GM10248 (cell line): ENCODE measurements at regions not wholly inside any gene's neighbourhood (a gene's known extent, or its start where the extent isn't known, plus 50 kb on each side); places are given as distances from the start of the nearest gene placed in this dataset.
"Not testable (repeated sequence)": the region's sequence is repeated elsewhere in the genome, so short reads cannot be mapped to it uniquely, and the experiment has no call there.

Experiments
- CTCF ChIA-PET: fragments of 300-600 bp; sonication (Branson Sonifier 250); formaldehyde crosslinking; extraction: SDS; loops from one replicate; lab custom pipeline; 2021; ENCODE audit warnings: antibody characterized with exemption; lab: Yijun Ruan, JAX
- POLR2A ChIA-PET: fragments of 350-650 bp; sonication (Branson Sonifier 250); formaldehyde crosslinking; extraction: SDS; loops from one replicate; lab custom pipeline; 2020; ENCODE audit warnings: antibody characterized with exemption; lab: Yijun Ruan, JAX
- DNase-seq: peaks from one replicate; pipeline ENCODE4 v3.0.0; 2012; ENCODE audit errors: extremely low spot score
- TF ChIP-seq, protein P1 (sequence below): IDR thresholded peaks from 2 replicates; pipeline ENCODE4 v1.5.1; 2012; ENCODE audit warnings: mild to moderate bottlenecking, low read depth; ENCODE audit errors: extremely low read depth, missing control alignments, control extremely low read depth

DNA sequence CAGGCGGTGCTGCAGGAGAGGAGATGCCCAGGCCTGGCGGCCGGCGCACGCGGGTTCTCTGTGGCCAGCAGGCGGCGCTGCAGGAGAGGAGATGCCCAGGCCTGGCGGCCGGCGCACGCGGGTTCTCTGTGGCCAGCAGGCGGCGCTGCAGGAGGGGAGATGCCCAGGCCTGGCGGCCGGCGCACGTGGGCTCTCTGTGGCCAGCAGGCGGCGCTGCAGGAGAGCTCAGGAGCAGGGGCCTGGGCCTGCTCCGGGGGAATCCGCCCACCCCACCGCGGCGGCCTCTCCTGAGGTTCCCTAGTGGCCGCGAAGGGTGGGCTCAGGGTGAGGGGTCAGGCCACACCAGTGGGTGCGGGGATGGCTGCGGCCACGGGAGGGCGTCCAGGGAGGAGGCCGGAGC, 75.9 kb downstream of the OR4F16 start:
- DNase-seq, POLR2A ChIA-PET, CTCF ChIA-PET: not testable (repeated sequence)

DNA sequence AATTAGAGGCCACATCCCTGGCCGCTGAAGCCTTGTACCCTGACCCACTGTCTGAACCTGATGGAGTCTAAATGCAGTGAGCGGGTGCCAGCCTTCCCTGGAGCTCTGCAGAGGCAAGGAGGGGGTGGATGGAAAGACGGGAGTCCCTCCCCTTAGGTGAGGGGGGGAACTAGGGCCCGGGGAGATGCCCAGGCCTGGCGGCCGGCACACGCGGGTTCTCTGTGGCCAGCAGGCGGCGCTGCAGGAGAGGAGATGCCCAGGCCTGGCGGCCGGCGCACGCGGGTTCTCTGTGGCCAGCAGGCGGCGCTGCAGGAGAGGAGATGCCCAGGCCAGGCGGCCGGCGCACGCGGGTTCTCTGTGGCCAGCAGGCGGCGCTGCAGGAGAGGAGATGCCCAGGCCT, 77.3 kb downstream of the OR4F16 start:
- POLR2A ChIA-PET, DNase-seq, CTCF ChIA-PET: not testable (repeated sequence)

DNA sequence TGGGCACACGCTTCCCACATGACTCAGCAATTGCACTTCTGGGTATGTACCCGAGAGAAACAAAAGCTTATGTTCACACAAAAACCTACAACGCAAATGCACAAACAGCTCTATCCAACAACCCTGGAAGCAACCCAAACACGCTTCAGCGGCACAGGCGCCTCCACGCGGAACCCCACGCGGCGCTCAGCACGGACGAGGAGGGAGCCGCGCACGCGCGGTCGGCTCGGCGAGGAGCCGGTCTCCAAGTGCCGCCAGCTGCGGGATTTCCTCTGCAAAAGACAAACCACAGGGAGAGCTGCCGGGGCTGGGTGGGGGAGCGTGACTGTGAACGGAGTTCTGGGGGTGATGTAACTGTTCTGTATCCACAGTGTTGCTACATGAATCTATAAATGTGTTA, 81.2 kb downstream of the OR4F16 start:
- DNase-seq, CTCF ChIA-PET, POLR2A ChIA-PET: not testable (repeated sequence)

DNA sequence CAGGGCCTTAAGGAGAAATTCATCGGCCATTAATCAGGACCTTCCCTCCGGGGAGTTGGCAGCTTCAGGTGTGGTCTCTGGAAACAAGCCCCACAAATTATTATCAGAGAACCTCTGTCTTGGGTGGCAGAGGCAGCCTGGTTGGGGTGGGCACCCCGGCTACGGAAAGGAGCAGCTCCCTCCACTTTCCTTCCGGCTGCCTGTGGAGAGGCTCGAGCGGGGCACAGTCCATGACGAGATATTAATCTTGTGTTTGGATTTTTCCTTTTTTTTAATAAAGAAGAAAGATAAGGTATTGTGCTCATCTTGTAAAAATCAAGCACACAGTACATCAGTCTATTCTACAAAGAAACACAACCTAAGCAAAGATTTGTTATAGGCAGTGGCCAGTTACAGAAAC, 98.2 kb downstream of the OR4F16 start:
- DNase-seq, POLR2A ChIA-PET, CTCF ChIA-PET: not testable (repeated sequence)

DNA sequence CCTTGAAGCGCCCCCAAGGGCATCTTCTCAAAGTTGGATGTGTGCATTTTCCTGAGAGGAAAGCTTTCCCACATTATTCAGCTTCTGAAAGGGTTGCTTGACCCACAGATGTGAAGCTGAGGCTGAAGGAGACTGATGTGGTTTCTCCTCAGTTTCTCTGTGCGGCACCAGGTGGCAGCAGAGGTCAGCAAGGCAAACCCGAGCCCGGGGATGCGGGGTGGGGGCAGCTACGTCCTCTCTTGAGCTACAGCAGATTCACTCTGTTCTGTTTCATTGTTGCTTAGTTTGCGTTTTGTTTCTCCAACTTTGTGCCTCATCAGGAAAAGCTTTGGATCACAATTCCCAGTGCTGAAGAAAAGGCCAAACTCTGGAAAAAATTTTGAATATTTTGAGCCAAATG, 100.5 kb downstream of the OR4F16 start:
- POLR2A ChIA-PET, DNase-seq, CTCF ChIA-PET: not testable (repeated sequence)
- TF ChIP-seq, protein P1, sequence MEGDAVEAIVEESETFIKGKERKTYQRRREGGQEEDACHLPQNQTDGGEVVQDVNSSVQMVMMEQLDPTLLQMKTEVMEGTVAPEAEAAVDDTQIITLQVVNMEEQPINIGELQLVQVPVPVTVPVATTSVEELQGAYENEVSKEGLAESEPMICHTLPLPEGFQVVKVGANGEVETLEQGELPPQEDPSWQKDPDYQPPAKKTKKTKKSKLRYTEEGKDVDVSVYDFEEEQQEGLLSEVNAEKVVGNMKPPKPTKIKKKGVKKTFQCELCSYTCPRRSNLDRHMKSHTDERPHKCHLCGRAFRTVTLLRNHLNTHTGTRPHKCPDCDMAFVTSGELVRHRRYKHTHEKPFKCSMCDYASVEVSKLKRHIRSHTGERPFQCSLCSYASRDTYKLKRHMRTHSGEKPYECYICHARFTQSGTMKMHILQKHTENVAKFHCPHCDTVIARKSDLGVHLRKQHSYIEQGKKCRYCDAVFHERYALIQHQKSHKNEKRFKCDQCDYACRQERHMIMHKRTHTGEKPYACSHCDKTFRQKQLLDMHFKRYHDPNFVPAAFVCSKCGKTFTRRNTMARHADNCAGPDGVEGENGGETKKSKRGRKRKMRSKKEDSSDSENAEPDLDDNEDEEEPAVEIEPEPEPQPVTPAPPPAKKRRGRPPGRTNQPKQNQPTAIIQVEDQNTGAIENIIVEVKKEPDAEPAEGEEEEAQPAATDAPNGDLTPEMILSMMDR = peak; percentile 28
